GM12892 (cell line): ENCODE measurements at regions not wholly inside any gene's neighbourhood (a gene's known extent, or its start where the extent isn't known, plus 50 kb on each side); places are given as distances from the start of the nearest gene placed in this dataset.

Source experiments
- POLR2A ChIP-seq: IDR thresholded peaks from 2 replicates; pipeline ENCODE4 v1.6.1; 2011; ENCODE audit warnings: low read depth, low read length, control low read depth
- POLR2AphosphoS5 ChIP-seq: IDR thresholded peaks from 2 replicates; pipeline ENCODE4 v1.6.1; 2011; ENCODE audit warnings: low read depth, low read length, control low read depth
- TAF1 ChIP-seq: IDR thresholded peaks from 2 replicates; pipeline ENCODE4 v1.6.1; 2011; ENCODE audit warnings: low read depth, mild to moderate bottlenecking, control low read depth, low read length, borderline replicate concordance

GRCh38 chr5:173812811-173813550, 75.2 kb upstream of the CPEB4 start:
- TF ChIP-seq POLR2A, result no peak
- no peak for TF ChIP-seq TAF1
- TF ChIP-seq POLR2AphosphoS5, result no peak
